ENCODE measurements at regions not wholly inside any gene's neighbourhood (a gene's known extent, or its start where the extent isn't known, plus 50 kb on each side); places are given as distances from the start of the nearest gene placed in this dataset.

DNA sequence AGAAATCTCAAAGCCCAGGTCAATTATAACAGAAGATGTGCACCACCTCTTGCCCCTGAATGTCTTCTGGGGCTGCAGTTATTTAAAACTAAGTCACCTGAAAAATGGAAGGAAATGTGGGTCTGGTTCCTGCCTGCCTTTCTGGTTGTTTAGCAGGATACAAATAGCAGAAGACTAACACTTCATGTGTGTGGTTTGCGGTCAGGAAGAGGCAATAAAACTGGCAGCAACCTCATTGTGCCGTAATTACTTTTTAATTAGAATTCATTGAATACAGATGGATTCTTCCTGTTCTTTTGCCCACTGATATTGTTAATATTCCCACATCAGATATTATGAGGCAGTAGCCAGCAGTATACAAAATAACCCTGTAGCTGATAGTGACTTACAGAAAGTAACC lies 345.7 kb downstream of the ZNF326 start:
- H3K4me3 ChIP-seq (ENCODE audit: low read depth, low read length), result no peak overlapping the region
- TF ChIP-seq MYC (IDR thresholded peaks at IDR 0.05; ENCODE audit: low read depth, low read length), result no peak
- TF ChIP-seq, protein P1, sequence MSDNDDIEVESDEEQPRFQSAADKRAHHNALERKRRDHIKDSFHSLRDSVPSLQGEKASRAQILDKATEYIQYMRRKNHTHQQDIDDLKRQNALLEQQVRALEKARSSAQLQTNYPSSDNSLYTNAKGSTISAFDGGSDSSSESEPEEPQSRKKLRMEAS (IDR thresholded peaks at IDR 0.05; ENCODE audit: low read depth, low read length), result no peak
- TF ChIP-seq, protein P2, sequence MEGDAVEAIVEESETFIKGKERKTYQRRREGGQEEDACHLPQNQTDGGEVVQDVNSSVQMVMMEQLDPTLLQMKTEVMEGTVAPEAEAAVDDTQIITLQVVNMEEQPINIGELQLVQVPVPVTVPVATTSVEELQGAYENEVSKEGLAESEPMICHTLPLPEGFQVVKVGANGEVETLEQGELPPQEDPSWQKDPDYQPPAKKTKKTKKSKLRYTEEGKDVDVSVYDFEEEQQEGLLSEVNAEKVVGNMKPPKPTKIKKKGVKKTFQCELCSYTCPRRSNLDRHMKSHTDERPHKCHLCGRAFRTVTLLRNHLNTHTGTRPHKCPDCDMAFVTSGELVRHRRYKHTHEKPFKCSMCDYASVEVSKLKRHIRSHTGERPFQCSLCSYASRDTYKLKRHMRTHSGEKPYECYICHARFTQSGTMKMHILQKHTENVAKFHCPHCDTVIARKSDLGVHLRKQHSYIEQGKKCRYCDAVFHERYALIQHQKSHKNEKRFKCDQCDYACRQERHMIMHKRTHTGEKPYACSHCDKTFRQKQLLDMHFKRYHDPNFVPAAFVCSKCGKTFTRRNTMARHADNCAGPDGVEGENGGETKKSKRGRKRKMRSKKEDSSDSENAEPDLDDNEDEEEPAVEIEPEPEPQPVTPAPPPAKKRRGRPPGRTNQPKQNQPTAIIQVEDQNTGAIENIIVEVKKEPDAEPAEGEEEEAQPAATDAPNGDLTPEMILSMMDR (IDR thresholded peaks at IDR 0.05; ENCODE audit: low read depth, low read length), result no peak
- peak; percentile 57 for DNase-seq (ENCODE audit: low read depth)

GRCh38 chr1:90339811-90340210 lies 344.9 kb downstream of the ZNF326 start:
- TF ChIP-seq POLR2A (IDR thresholded peaks at IDR 0.05; ENCODE audit: extremely low read depth, insufficient read length), result no peak
- TF ChIP-seq, protein P2 (IDR thresholded peaks at IDR 0.05; ENCODE audit: low read depth, low read length), result no peak
- no peak for TF ChIP-seq MYC (IDR thresholded peaks at IDR 0.05; ENCODE audit: low read depth, low read length)
- TF ChIP-seq, protein P1 (IDR thresholded peaks at IDR 0.05; ENCODE audit: low read depth, low read length), result no peak
- H3K4me3 ChIP-seq (ENCODE audit: low read depth, low read length), result no peak overlapping the region
- no peak for DNase-seq (ENCODE audit: low read depth)

DNA sequence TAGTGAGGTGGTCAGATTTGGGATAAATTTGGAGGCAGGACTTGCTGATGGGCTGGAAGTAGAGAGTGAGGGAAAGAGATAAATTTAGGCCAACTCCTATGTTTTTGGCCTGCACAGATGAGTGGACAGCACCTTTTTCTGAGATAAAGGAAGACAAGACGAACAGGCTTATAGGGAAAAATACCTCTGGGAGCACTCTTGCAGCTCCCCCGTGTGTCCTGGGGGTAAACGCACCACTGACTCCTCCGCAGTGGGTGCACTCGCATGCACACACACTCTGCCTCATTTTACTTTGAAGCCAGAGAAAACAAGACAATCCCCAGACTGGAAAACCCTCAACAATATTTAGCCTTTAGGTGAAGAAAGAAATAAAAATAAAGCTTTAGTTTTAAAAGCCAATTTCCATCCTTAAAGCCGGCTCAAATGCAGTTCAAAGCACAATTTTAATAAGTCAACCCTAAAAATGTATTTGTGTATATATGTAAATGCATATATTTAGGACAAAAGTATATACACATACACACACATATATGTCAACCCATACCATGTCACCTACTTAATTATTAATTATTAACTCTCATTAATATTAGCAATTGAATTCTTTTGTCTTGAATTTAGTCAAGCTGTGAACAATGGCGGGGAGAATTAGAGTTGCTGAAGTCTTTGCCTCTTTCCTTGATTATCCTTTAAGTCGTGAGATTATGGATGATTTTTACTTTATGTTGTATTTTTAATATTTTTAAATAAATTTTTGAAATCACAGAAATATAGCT lies 341.8 kb downstream of the ZNF326 start:
- DNase-seq (ENCODE audit: low read depth), result no peak
- TF ChIP-seq, protein P2 (IDR thresholded peaks at IDR 0.05; ENCODE audit: low read depth, low read length), result no peak
- TF ChIP-seq, protein P1 (IDR thresholded peaks at IDR 0.05; ENCODE audit: low read depth, low read length), result no peak
- no peak for TF ChIP-seq MYC (IDR thresholded peaks at IDR 0.05; ENCODE audit: low read depth, low read length)
- no peak for TF ChIP-seq POLR2A (IDR thresholded peaks at IDR 0.05; ENCODE audit: extremely low read depth, insufficient read length)
- no peak overlapping the region for H3K4me3 ChIP-seq (ENCODE audit: low read depth, low read length)

DNA sequence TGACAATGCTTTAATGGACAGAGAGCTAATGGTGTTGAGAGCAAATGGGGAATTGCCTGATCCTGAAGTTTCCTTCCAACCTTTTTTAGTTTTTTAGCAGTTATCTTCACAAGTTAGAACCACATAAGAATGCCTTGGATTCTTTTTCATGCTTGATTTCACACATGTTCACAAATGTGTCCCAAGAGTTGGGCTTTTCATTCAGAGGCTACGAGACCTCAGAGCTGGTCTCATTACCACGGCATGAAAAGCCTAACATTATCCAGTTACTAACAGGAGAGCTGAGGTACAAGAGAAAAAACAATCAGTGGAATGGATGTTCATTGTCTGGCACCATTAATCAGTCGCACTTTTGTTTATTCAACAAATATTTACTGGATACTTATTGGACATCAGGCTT lies 340.6 kb downstream of the ZNF326 start:
- no peak overlapping the region for H3K4me3 ChIP-seq (ENCODE audit: low read depth, low read length)
- no peak for TF ChIP-seq MYC (IDR thresholded peaks at IDR 0.05; ENCODE audit: low read depth, low read length)
- TF ChIP-seq POLR2A (IDR thresholded peaks at IDR 0.05; ENCODE audit: extremely low read depth, insufficient read length), result no peak
- TF ChIP-seq, protein P2 (IDR thresholded peaks at IDR 0.05; ENCODE audit: low read depth, low read length), result no peak
- TF ChIP-seq, protein P1 (IDR thresholded peaks at IDR 0.05; ENCODE audit: low read depth, low read length), result no peak
- no peak for DNase-seq (ENCODE audit: low read depth)

DNA sequence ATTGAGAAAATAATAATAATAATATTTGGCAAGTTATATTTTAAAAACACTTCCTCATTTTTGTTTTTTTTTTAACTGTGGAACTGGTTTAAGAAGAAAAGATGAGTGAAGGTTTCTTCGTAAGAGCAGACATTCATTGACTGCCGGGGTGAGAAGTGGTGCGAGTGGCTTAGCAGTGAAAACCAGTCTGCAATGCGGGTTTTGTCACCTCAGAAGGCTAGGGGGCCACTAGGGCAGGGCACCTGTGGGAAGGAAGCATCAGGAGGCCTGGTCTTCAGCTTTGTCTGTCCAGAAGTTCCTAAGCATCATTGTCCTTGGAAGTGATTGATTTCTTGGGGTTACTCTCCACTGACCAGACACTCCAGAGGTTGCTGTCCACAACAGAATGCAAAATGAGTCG lies 339.2 kb downstream of the ZNF326 start:
- H3K4me3 ChIP-seq (ENCODE audit: low read depth, low read length), result no peak overlapping the region
- TF ChIP-seq MYC (IDR thresholded peaks at IDR 0.05; ENCODE audit: low read depth, low read length) (no peak), POLR2A (IDR thresholded peaks at IDR 0.05; ENCODE audit: extremely low read depth, insufficient read length) (no peak)
- no peak for DNase-seq (ENCODE audit: low read depth)

GRCh38 chr1:90325168-90325567 lies 330.3 kb downstream of the ZNF326 start:
- no peak overlapping the region for H3K4me3 ChIP-seq (ENCODE audit: low read depth, low read length)
- DNase-seq (ENCODE audit: low read depth), result peak; percentile 4
- TF ChIP-seq MYC (IDR thresholded peaks at IDR 0.05; ENCODE audit: low read depth, low read length), result no peak
- TF ChIP-seq, protein P1 (IDR thresholded peaks at IDR 0.05; ENCODE audit: low read depth, low read length), result no peak
- TF ChIP-seq, protein P2 (IDR thresholded peaks at IDR 0.05; ENCODE audit: low read depth, low read length), result no peak
- TF ChIP-seq POLR2A (IDR thresholded peaks at IDR 0.05; ENCODE audit: extremely low read depth, insufficient read length), result no peak
